ENCODE measurements at regions not wholly inside any gene's neighbourhood (a gene's known extent, or its start where the extent isn't known, plus 50 kb on each side); places are given as distances from the start of the nearest gene placed in this dataset.

GRCh38 chr3:42022355-42022754 lies 60.5 kb upstream of the ULK4 start:
- Histone ChIP-seq H4K20me1 (ENCODE audit: insufficient read depth) (no peaks in the 10 kb centered on the region), H2AFZ (ENCODE audit: low read depth) (no peak overlapping the region), H3K4me1 (ENCODE audit: low read depth, poor library complexity, severe bottlenecking) (peaks cover 35% of the 10 kb centered on the region), H3K9ac (no peak overlapping the region), H3K4me2 (no peak overlapping the region), H3K4me3 (IDR thresholded peaks at IDR 0.05; ENCODE audit: insufficient read depth, low read depth, low read length) (no peak overlapping the region), H3K79me2 (ENCODE audit: insufficient read depth, low read depth) (peaks cover 61% of the 10 kb centered on the region), H3K36me3 (ENCODE audit: insufficient read depth) (no peaks in the 10 kb centered on the region), H3K27ac (no peak overlapping the region), H3K27me3 (ENCODE audit: insufficient read depth, low read depth) (no peaks in the 10 kb centered on the region)
- no peak for TF ChIP-seq CTCF (conservative IDR thresholded peaks at IDR 0.05; ENCODE audit: low read depth, low read length)

DNA sequence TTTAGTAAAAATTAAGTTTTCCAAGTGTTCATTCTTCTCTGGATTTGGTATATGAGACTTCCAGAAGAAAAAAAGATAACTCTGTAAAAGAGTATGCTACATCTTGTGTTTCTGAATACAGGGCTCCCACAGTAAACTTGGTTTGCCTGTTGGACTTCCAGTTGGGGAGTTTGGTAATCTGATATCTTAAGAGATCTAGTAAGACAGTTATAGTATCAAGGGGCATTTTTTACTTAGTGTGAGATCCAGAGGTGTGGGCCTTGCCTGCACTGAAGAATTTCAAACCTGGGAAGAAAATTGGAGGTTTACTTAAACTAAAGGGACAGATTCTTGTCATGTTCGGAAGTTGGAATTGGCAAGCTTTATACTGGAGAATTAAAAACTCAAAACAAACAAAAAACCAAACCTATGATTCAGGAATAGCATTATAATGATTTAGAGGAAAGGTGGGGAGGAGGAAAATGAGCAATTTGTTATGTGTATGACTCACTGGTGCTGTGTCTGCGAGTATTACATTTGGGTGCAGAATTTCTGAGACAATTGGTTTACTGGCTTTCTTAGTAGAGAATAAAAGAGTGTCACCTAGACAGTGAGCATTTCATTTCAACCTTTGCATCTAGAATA lies 58.9 kb upstream of the ULK4 start:
- Histone ChIP-seq H3K9ac (no peak overlapping the region), H4K20me1 (ENCODE audit: insufficient read depth) (no peaks in the 10 kb centered on the region), H3K79me2 (ENCODE audit: insufficient read depth, low read depth) (peaks cover 58% of the 10 kb centered on the region), H2AFZ (ENCODE audit: low read depth) (no peak overlapping the region), H3K4me2 (no peak overlapping the region), H3K36me3 (ENCODE audit: insufficient read depth) (no peaks in the 10 kb centered on the region), H3K27ac (no peak overlapping the region), H3K4me1 (ENCODE audit: low read depth, poor library complexity, severe bottlenecking) (peaks cover 34% of the 10 kb centered on the region), H3K4me3 (IDR thresholded peaks at IDR 0.05; ENCODE audit: insufficient read depth, low read depth, low read length) (no peak overlapping the region), H3K27me3 (ENCODE audit: insufficient read depth, low read depth) (no peaks in the 10 kb centered on the region)
- TF ChIP-seq CTCF (conservative IDR thresholded peaks at IDR 0.05; ENCODE audit: low read depth, low read length), result no peak

- peaks cover 31% of the 10 kb centered on the region for H3K4me1 ChIP-seq (ENCODE audit: low read depth, poor library complexity, severe bottlenecking)
- H3K79me2 ChIP-seq (ENCODE audit: insufficient read depth, low read depth), result peaks cover 64% of the 10 kb centered on the region
Observed at GRCh38 chr3:42019953-42020260, 58.0 kb upstream of the ULK4 start.

GRCh38 chr3:42019144-42019952 lies 57.4 kb upstream of the ULK4 start:
- H3K27ac ChIP-seq, result no peak overlapping the region
- H3K4me2 ChIP-seq, result no peak overlapping the region
- H3K79me2 ChIP-seq (ENCODE audit: insufficient read depth, low read depth), result peaks cover 64% of the 10 kb centered on the region
- H4K20me1 ChIP-seq (ENCODE audit: insufficient read depth), result no peaks in the 10 kb centered on the region
- no peaks in the 10 kb centered on the region for H3K27me3 ChIP-seq (ENCODE audit: insufficient read depth, low read depth)
- H3K4me3 ChIP-seq (IDR thresholded peaks at IDR 0.05; ENCODE audit: insufficient read depth, low read depth, low read length), result no peak overlapping the region
- peaks cover 26% of the 10 kb centered on the region for H3K4me1 ChIP-seq (ENCODE audit: low read depth, poor library complexity, severe bottlenecking)
- no peak overlapping the region for H2AFZ ChIP-seq (ENCODE audit: low read depth)
- no peak for TF ChIP-seq CTCF (conservative IDR thresholded peaks at IDR 0.05; ENCODE audit: low read depth, low read length)
- no peak overlapping the region for H3K9ac ChIP-seq
- no peaks in the 10 kb centered on the region for H3K36me3 ChIP-seq (ENCODE audit: insufficient read depth)

More at GRCh38 chr3:42019953-42020260, 58.0 kb upstream of the ULK4 start:
- TF ChIP-seq CTCF (conservative IDR thresholded peaks at IDR 0.05; ENCODE audit: low read depth, low read length), result no peak
- H4K20me1 ChIP-seq (ENCODE audit: insufficient read depth), result no peaks in the 10 kb centered on the region
- no peak overlapping the region for H2AFZ ChIP-seq (ENCODE audit: low read depth)
- no peak overlapping the region for H3K4me2 ChIP-seq
- H3K27ac ChIP-seq, result no peak overlapping the region
- H3K27me3 ChIP-seq (ENCODE audit: insufficient read depth, low read depth), result no peaks in the 10 kb centered on the region
- H3K9ac ChIP-seq, result no peak overlapping the region
- no peaks in the 10 kb centered on the region for H3K36me3 ChIP-seq (ENCODE audit: insufficient read depth)
- no peak overlapping the region for H3K4me3 ChIP-seq (IDR thresholded peaks at IDR 0.05; ENCODE audit: insufficient read depth, low read depth, low read length)
